Type B pancreatic cell (in vitro differentiated cells): ENCODE measurements at regions not wholly inside any gene's neighbourhood (a gene's known extent, or its start where the extent isn't known, plus 50 kb on each side); places are given as distances from the start of the nearest gene placed in this dataset.

ENCODE experiments used
- DNase-seq: peaks from one replicate; pipeline ENCODE4 v3.0.0; 2021; ENCODE audit warnings: mixed read lengths; ENCODE audit not compliant: unreplicated experiment; ENCODE audit errors: extremely low spot score
- H3K27ac Mint-ChIP-seq: 2 replicates; pipeline ENCODE4 v1.8.0; 2021; ENCODE audit warnings: mild to moderate bottlenecking, mixed read lengths
- H3K27me3 Mint-ChIP-seq: 2 replicates; pipeline ENCODE4 v1.8.0; 2021; ENCODE audit warnings: mixed read lengths
- H3K36me3 Mint-ChIP-seq: 2 replicates; pipeline ENCODE4 v1.8.0; 2021; ENCODE audit warnings: mixed read lengths
- H3K4me1 Mint-ChIP-seq: one replicate; pipeline ENCODE4 v1.8.0; 2021; ENCODE audit warnings: mixed read lengths; ENCODE audit not compliant: unreplicated experiment
- H3K4me3 Mint-ChIP-seq: 2 replicates; pipeline ENCODE4 v1.8.0; 2021; ENCODE audit warnings: mild to moderate bottlenecking, mixed read lengths
- H3K9me3 Mint-ChIP-seq: 2 replicates; pipeline ENCODE4 v1.8.0; 2021; ENCODE audit warnings: mixed read lengths
- CTCF ChIP-seq: fragments of 200-600 bp; sonication (generic); conservative IDR thresholded peaks from 2 replicates; pipeline ENCODE4 v1.5.0; 2021; ENCODE audit warnings: antibody characterized with exemption, mild to moderate bottlenecking

DNA sequence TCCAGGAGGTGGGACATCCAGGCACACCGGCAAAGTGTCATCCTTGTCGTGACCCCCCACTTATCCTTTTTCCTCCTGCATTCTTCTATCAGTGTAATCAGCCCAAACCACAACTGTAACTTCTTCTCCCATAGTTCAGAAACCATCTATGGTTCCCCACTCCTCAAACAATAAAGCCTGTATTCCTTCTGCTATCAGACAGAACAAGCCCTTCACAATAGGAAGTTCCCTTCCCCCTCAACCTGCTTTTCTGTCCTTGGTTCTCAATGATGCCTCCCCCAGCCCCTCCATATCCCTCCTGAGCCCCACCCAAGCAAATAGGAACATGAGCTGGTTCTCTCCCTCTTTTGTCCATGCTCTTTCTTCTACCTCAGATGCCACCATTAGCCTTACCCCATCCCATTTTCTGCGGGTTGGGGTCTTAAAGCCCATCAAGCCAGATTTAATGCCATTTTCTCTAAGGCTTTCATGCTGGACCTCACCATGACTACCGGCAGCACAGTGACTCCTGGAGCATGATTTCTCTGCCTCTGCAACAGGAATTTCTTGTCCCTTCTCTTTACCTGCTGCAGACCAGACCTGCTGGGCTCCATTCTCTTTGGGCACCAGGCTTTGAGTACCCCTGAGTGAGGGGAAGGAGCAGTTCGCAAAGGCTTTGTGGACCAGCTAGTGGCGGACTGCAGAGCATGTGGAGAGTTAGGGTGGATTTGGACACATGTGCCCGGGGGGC lies 92.8 kb upstream of the PAX2 start:
- DNase-seq, result no peak
- Mint-ChIP-seq H3K4me3 (no peak overlapping the region), H3K27ac (no peak overlapping the region), H3K9me3 (peaks cover 6% of the 10 kb centered on the region), H3K27me3 (peaks cover 71% of the 10 kb centered on the region), H3K4me1 (peaks cover 14% of the 10 kb centered on the region), H3K36me3 (no peaks in the 10 kb centered on the region)
- TF ChIP-seq CTCF, result no peak

- no peak for TF ChIP-seq CTCF
- peaks cover 73% of the 10 kb centered on the region for H3K27me3 Mint-ChIP-seq
- H3K4me3 Mint-ChIP-seq, result peak overlapping the region; percentile 76
- H3K36me3 Mint-ChIP-seq, result no peaks in the 10 kb centered on the region
- H3K4me1 Mint-ChIP-seq, result peaks cover 14% of the 10 kb centered on the region
- no peak for DNase-seq
- peaks cover 6% of the 10 kb centered on the region for H3K9me3 Mint-ChIP-seq
- no peak overlapping the region for H3K27ac Mint-ChIP-seq
Observed at GRCh38 chr10:100653238-100653956, 92.0 kb upstream of the PAX2 start.

GRCh38 chr10:100653957-100654781 lies 91.2 kb upstream of the PAX2 start:
- no peak for DNase-seq
- Mint-ChIP-seq H3K27me3 (peaks cover 73% of the 10 kb centered on the region), H3K4me1 (peaks cover 14% of the 10 kb centered on the region), H3K36me3 (no peaks in the 10 kb centered on the region), H3K27ac (peak overlapping the region; percentile 80), H3K9me3 (peaks cover 6% of the 10 kb centered on the region), H3K4me3 (peak overlapping the region; percentile 85)
- no peak for TF ChIP-seq CTCF

GRCh38 chr10:100654782-100655325 lies 90.5 kb upstream of the PAX2 start:
- Mint-ChIP-seq H3K4me1 (peaks cover 14% of the 10 kb centered on the region), H3K27ac (peak overlapping the region; percentile 80), H3K36me3 (no peaks in the 10 kb centered on the region), H3K4me3 (peak overlapping the region; percentile 85), H3K9me3 (peaks cover 6% of the 10 kb centered on the region), H3K27me3 (peaks cover 77% of the 10 kb centered on the region)
- DNase-seq, result no peak
- TF ChIP-seq CTCF, result no peak

- no peak for DNase-seq
- no peaks in the 10 kb centered on the region for H3K36me3 Mint-ChIP-seq
- peaks cover 6% of the 10 kb centered on the region for H3K9me3 Mint-ChIP-seq
- H3K27me3 Mint-ChIP-seq, result peaks cover 77% of the 10 kb centered on the region
- peak overlapping the region; percentile 82 for H3K4me3 Mint-ChIP-seq
- peak overlapping the region; percentile 80 for H3K27ac Mint-ChIP-seq
- H3K4me1 Mint-ChIP-seq, result peaks cover 14% of the 10 kb centered on the region
- TF ChIP-seq CTCF, result peak; percentile 21
Observed at GRCh38 chr10:100655326-100655759, 90.0 kb upstream of the PAX2 start.
